GM12878 (cell line): ENCODE measurements at regions not wholly inside any gene's neighbourhood (a gene's known extent, or its start where the extent isn't known, plus 50 kb on each side); places are given as distances from the start of the nearest gene placed in this dataset.

ENCODE experiments used
- ATAC-seq: fragments of 200-7000 bp; cut with Tn5 transposase; 3 replicates; pipeline ENCODE4 v1.9.1; 2020; ENCODE audit warnings: mild to moderate bottlenecking, moderate library complexity
- BruUV-seq: library from RNA; stranded (reverse); fragments of 400-500 nt; replicated peaks from 2 replicates; lab custom pipeline; 2021; lab: Mats Ljungman, UMichigan
- CTCF ChIA-PET: fragments of 300-600 bp; sonication (Branson Sonifier 250); formaldehyde crosslinking; extraction: SDS; loops from one replicate; lab custom pipeline; 2021; ENCODE audit warnings: inconsistent platforms; lab: Yijun Ruan, JAX
- POLR2A ChIA-PET: fragments of 350-600 bp; formaldehyde crosslinking; extraction: SDS; loops from one replicate; lab custom pipeline; 2021; ENCODE audit warnings: inconsistent platforms; lab: Charles Lee
- RAD21 ChIA-PET: fragments of 300-600 bp; sonication (Branson Sonifier 250); formaldehyde crosslinking; loops from one replicate; lab custom pipeline; 2023; ENCODE audit warnings: antibody characterized with exemption; ENCODE audit not compliant: unreplicated experiment; lab: Charles Lee
- SMC1A ChIA-PET: fragments of 300-600 bp; sonication (Branson Sonifier 250); formaldehyde crosslinking; loops from one replicate; lab custom pipeline; 2023; ENCODE audit not compliant: unreplicated experiment, uncharacterized antibody; lab: Charles Lee
- DNase-seq: peaks from one replicate; pipeline ENCODE4 v3.0.0-alpha.2; 2011; ENCODE audit warnings: low read depth, low spot score
- FAIRE-seq: peaks from 3 replicates; lab custom pipeline; 2011; peaks lifted over from hg19 to GRCh38; lab: Jason Lieb, UNC
- H2AFZ ChIP-seq: 2 replicates; pipeline ENCODE4 v1.6.0; 2011; ENCODE audit warnings: low read depth, low read length, control low read depth; ENCODE audit not compliant: control insufficient read depth
- H3K27ac ChIP-seq: 2 replicates; pipeline ENCODE4 v1.5.1; 2011; ENCODE audit warnings: control low read depth; ENCODE audit not compliant: control insufficient read depth, insufficient read depth
- H3K27me3 ChIP-seq, 2 experiments: replicated peaks in 1 of 2; 2 replicates each; pipeline versions ENCODE4 v1.6.0 to v1.6.1; 2011; ENCODE audit warnings: low read length in 1 of 2; ENCODE audit not compliant: control insufficient read depth in 2 of 2, insufficient read depth in 2 of 2
- H3K36me3 ChIP-seq, 2 experiments: 2 replicates each; pipeline ENCODE4 v1.5.1; 2011; ENCODE audit warnings: low read length in 1 of 2; ENCODE audit not compliant: control insufficient read depth in 2 of 2, insufficient read depth in 2 of 2
- H3K4me1 ChIP-seq: 2 replicates; pipeline ENCODE4 v1.6.1; 2011; ENCODE audit warnings: mild to moderate bottlenecking, low read length, moderate library complexity, mixed read lengths; ENCODE audit not compliant: control insufficient read depth, insufficient read depth
- H3K4me2 ChIP-seq: 2 replicates; pipeline ENCODE4 v1.6.0; 2011; ENCODE audit warnings: control low read depth; ENCODE audit not compliant: control insufficient read depth, insufficient read depth
- H3K4me3 ChIP-seq: fragments of 200-600 bp; sonication (generic); 2 replicates; pipeline ENCODE4 v1.5.1; 2016
- H3K79me2 ChIP-seq: 2 replicates; pipeline ENCODE4 v1.6.0; 2011; ENCODE audit warnings: low read length; ENCODE audit not compliant: control insufficient read depth, insufficient read depth
- H3K9ac ChIP-seq: 2 replicates; pipeline ENCODE4 v1.8.0; 2011; ENCODE audit warnings: low read length, control low read depth, mixed read lengths; ENCODE audit not compliant: control insufficient read depth, insufficient read depth
- H3K9me3 ChIP-seq: replicated peaks from 3 replicates; pipeline ENCODE4 v1.5.1; 2011; ENCODE audit warnings: mild to moderate bottlenecking, low read length; ENCODE audit not compliant: control insufficient read depth, insufficient read depth
- H4K20me1 ChIP-seq: 2 replicates; pipeline ENCODE4 v1.6.0; 2011; ENCODE audit not compliant: control insufficient read depth, insufficient read depth
- BMI1 ChIP-seq: fragments of 450-650 bp; IDR thresholded peaks from 2 replicates; pipeline ENCODE4 v1.6.1; 2016; ENCODE audit warnings: mild to moderate bottlenecking, moderate library complexity, borderline replicate concordance
- CBX5 ChIP-seq: sonication (generic); IDR thresholded peaks from 2 replicates; pipeline ENCODE4 v1.6.1; 2016; ENCODE audit warnings: low read depth, moderate library complexity, mild to moderate bottlenecking, inconsistent platforms
- CHD1 ChIP-seq: IDR thresholded peaks from 2 replicates; pipeline ENCODE4 v1.6.1; 2012; ENCODE audit warnings: low read depth, low read length, improper control_type of control experiment
- E2F8 ChIP-seq: fragments of 450-650 bp; IDR thresholded peaks from 2 replicates; pipeline ENCODE4 v1.6.1; 2018; ENCODE audit warnings: mild to moderate bottlenecking, low read depth, moderate library complexity; ENCODE audit not compliant: partially characterized antibody
- IKZF1 ChIP-seq: fragments of 450-650 bp; conservative IDR thresholded peaks from 2 replicates; pipeline ENCODE4 v1.6.1; 2017; ENCODE audit warnings: antibody characterized with exemption, mild to moderate bottlenecking
- NFIC ChIP-seq: IDR thresholded peaks from 2 replicates; pipeline ENCODE4 v1.6.1; 2012; ENCODE audit warnings: low read depth, mild to moderate bottlenecking, inconsistent platforms, low read length, moderate library complexity
- NFYA ChIP-seq: IDR thresholded peaks from 2 replicates; pipeline ENCODE4 v1.6.1; 2011; ENCODE audit warnings: low read depth, mild to moderate bottlenecking, low read length, improper control_type of control experiment, borderline replicate concordance
- NR2C2 ChIP-seq: IDR thresholded peaks from 2 replicates; pipeline ENCODE4 v1.6.1; 2011; ENCODE audit warnings: borderline replicate concordance, low read depth; ENCODE audit not compliant: control insufficient read depth, insufficient read length
- PAX5 ChIP-seq: IDR thresholded peaks from 2 replicates; pipeline ENCODE4 v1.6.1; 2011; ENCODE audit warnings: low read depth, low read length, borderline replicate concordance
- PAX8 ChIP-seq: fragments of 450-650 bp; IDR thresholded peaks from 2 replicates; pipeline ENCODE4 v1.6.1; 2017; ENCODE audit warnings: mild to moderate bottlenecking, moderate library complexity
- ZNF274 ChIP-seq: IDR thresholded peaks from one replicate; pipeline ENCODE4 v1.8.0; 2011; ENCODE audit not compliant: insufficient read length, insufficient read depth
- WGBS: methylation state at CpG from one replicate; pipeline ENCODE4 v1.1.6; 2016; ENCODE audit warnings: low lambda C conversion rate; ENCODE audit not compliant: insufficient replicate concordance, insufficient coverage; ENCODE audit errors: missing lambda C conversion rate; 5-methylcytosine and 5-hydroxymethylcytosine counted together
- in situ Hi-C: fragments of 300-500 bp; cut with MboI; formaldehyde crosslinking; loops from 9 replicates; pipeline ENCODE4 v1.14.3; 2018; ENCODE audit warnings: mixed read lengths
- intact Hi-C: fragments of 100-400 bp; cut with micrococcal nuclease; formaldehyde crosslinking; loops from one replicate; pipeline ENCODE4 v1.14.2; 2022; ENCODE audit not compliant: unreplicated experiment
- TF ChIP-seq, protein P1 (sequence below): fragments of 450-650 bp; formaldehyde crosslinking; IDR thresholded peaks from 2 replicates; pipeline ENCODE4 v1.4.0; 2020; ENCODE audit warnings: mild to moderate bottlenecking, moderate library complexity

GRCh38 chr13:105897575-105897974, 637.9 kb downstream of the EFNB2 start:
- no peak overlapping the region for H3K4me3 ChIP-seq
- intact Hi-C loops, result no loop called here
- ChIA-PET CTCF (no interaction called here), RAD21 (no interaction called here), POLR2A (no interaction called here), SMC1A (no interaction called here)
- no peak for FAIRE-seq
- no peaks in the 10 kb centered on the region for H3K27me3 ChIP-seq
- no peak for DNase-seq
- H3K4me2 ChIP-seq, result no peak overlapping the region
- no peaks in the 10 kb centered on the region for H3K4me1 ChIP-seq
- BruUV-seq, result no TSS peak
- no peak overlapping the region for H2AFZ ChIP-seq
- H4K20me1 ChIP-seq, result no peaks in the 10 kb centered on the region
- H3K9ac ChIP-seq, result no peak overlapping the region
- H3K9me3 ChIP-seq, result no peaks in the 10 kb centered on the region
- in situ Hi-C loops, result no loop called here
- H3K79me2 ChIP-seq, result no peaks in the 10 kb centered on the region
- no peak for ATAC-seq
- TF ChIP-seq CHD1, result no peak
- no peak for TF ChIP-seq NFYA
- no peak for TF ChIP-seq E2F8
- no peaks in the 10 kb centered on the region for H3K36me3 ChIP-seq
- 41% methylated on average over 6 of the region's 6 CpGs for WGBS
- no peak overlapping the region for H3K27ac ChIP-seq

- H4K20me1 ChIP-seq, result no peaks in the 10 kb centered on the region
- ATAC-seq (no peak), FAIRE-seq (no peak), DNase-seq (no peak)
- intact Hi-C loops, result no loop called here
- in situ Hi-C loops, result no loop called here
- ChIA-PET SMC1A (no interaction called here), CTCF (no interaction called here), RAD21 (no interaction called here), POLR2A (no interaction called here)
- H3K9ac ChIP-seq, result no peak overlapping the region
- H3K4me1 ChIP-seq, result no peaks in the 10 kb centered on the region
- H3K9me3 ChIP-seq, result no peaks in the 10 kb centered on the region
- H3K27me3 ChIP-seq, result no peaks in the 10 kb centered on the region
- no peak overlapping the region for H3K4me3 ChIP-seq
- H3K36me3 ChIP-seq, result no peaks in the 10 kb centered on the region
- no peaks in the 10 kb centered on the region for H3K79me2 ChIP-seq
- 0% methylated on average over 2 of the region's 2 CpGs for WGBS
- no peak overlapping the region for H3K4me2 ChIP-seq
- H2AFZ ChIP-seq, result no peak overlapping the region
- no TSS peak for BruUV-seq
- H3K27ac ChIP-seq, result no peak overlapping the region
- TF ChIP-seq NR2C2 (no peak), PAX8 (no peak), CBX5 (no peak), PAX5 (no peak), NFIC (no peak), ZNF274 (no peak), BMI1 (no peak), IKZF1 (no peak)
- TF ChIP-seq, protein P1, sequence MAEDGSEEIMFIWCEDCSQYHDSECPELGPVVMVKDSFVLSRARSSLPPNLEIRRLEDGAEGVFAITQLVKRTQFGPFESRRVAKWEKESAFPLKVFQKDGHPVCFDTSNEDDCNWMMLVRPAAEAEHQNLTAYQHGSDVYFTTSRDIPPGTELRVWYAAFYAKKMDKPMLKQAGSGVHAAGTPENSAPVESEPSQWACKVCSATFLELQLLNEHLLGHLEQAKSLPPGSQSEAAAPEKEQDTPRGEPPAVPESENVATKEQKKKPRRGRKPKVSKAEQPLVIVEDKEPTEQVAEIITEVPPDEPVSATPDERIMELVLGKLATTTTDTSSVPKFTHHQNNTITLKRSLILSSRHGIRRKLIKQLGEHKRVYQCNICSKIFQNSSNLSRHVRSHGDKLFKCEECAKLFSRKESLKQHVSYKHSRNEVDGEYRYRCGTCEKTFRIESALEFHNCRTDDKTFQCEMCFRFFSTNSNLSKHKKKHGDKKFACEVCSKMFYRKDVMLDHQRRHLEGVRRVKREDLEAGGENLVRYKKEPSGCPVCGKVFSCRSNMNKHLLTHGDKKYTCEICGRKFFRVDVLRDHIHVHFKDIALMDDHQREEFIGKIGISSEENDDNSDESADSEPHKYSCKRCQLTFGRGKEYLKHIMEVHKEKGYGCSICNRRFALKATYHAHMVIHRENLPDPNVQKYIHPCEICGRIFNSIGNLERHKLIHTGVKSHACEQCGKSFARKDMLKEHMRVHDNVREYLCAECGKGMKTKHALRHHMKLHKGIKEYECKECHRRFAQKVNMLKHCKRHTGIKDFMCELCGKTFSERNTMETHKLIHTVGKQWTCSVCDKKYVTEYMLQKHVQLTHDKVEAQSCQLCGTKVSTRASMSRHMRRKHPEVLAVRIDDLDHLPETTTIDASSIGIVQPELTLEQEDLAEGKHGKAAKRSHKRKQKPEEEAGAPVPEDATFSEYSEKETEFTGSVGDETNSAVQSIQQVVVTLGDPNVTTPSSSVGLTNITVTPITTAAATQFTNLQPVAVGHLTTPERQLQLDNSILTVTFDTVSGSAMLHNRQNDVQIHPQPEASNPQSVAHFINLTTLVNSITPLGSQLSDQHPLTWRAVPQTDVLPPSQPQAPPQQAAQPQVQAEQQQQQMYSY, result no peak
Observed at GRCh38 chr13:105894697-105895096, 640.8 kb downstream of the EFNB2 start.
